Right atrium auricular region (tissue), 2 donors: ENCODE measurements at regions not wholly inside any gene's neighbourhood (a gene's known extent, or its start where the extent isn't known, plus 50 kb on each side); places are given as distances from the start of the nearest gene placed in this dataset.

Experiments
- DNase-seq: peaks from one replicate; pipeline ENCODE4 v3.0.0-alpha.2; 2019; ENCODE audit warnings: low spot score
- H3K27ac ChIP-seq, 2 donors: fragments of 200-600 bp; sonication (generic); 1 replicate in 1 of 2; 2 replicates in 1 of 2; pipeline ENCODE4 v1.5.1; 2016 to 2019
- H3K27me3 ChIP-seq, 2 donors: fragments of 200-600 bp; sonication (generic); one replicate each; pipeline versions ENCODE4 v1.5.1 to v1.6.0; 2017 to 2019
- H3K36me3 ChIP-seq: fragments of 200-600 bp; sonication (generic); one replicate; pipeline ENCODE4 v1.5.1; 2016
- H3K4me1 ChIP-seq, 2 donors: fragments of 200-600 bp; sonication (generic); one replicate each; pipeline versions ENCODE4 v1.5.1 to v1.6.0; 2017 to 2019
- H3K4me3 ChIP-seq, 2 donors: fragments of 200-600 bp; sonication (generic); 1 replicate in 1 of 2; 2 replicates in 1 of 2; pipeline ENCODE4 v1.5.1; 2017 to 2019; ENCODE audit warnings: mild to moderate bottlenecking in 1 of 2, moderate library complexity in 1 of 2
- H3K9me3 ChIP-seq, 2 donors: fragments of 200-600 bp; sonication (generic); one replicate each; pipeline ENCODE4 v1.5.1; 2019
- TF ChIP-seq, protein P1 (sequence below), 2 donors: fragments of 200-600 bp; sonication (generic); IDR thresholded peaks; one replicate each; pipeline ENCODE4 v1.5.1; 2019; ENCODE audit warnings: antibody characterized with exemption in 2 of 2

DNA sequence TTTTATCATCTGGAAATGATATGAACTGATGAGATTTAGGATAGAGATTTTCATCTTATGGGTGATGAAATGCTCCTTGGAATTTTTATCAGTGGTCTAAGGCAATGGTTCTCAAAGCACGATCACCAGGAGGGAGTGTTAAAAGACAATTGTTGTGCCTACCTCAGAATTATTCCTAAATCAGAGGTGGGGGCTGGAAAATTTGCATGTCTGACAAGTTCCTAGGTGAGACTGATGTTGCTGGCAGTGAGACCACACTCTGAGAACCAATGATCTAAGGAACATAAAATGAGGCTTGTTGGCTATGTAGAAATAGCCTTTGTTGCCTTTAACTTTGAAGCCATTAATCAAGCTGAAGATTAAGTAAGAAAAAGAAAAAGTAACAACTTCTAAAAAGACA, 416.6 kb upstream of the AZI2 start:
- no peaks in the 10 kb centered on the region for H3K4me1 ChIP-seq
- no peak overlapping the region for H3K4me3 ChIP-seq
- H3K27ac ChIP-seq, result no peak overlapping the region
- no peak for DNase-seq
- H3K9me3 ChIP-seq, result peaks cover 0 to 11% of the 10 kb centered on the region in 2 donors
- TF ChIP-seq, protein P1, sequence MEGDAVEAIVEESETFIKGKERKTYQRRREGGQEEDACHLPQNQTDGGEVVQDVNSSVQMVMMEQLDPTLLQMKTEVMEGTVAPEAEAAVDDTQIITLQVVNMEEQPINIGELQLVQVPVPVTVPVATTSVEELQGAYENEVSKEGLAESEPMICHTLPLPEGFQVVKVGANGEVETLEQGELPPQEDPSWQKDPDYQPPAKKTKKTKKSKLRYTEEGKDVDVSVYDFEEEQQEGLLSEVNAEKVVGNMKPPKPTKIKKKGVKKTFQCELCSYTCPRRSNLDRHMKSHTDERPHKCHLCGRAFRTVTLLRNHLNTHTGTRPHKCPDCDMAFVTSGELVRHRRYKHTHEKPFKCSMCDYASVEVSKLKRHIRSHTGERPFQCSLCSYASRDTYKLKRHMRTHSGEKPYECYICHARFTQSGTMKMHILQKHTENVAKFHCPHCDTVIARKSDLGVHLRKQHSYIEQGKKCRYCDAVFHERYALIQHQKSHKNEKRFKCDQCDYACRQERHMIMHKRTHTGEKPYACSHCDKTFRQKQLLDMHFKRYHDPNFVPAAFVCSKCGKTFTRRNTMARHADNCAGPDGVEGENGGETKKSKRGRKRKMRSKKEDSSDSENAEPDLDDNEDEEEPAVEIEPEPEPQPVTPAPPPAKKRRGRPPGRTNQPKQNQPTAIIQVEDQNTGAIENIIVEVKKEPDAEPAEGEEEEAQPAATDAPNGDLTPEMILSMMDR (IDR thresholded peaks at IDR 0.05), result no peak
- H3K27me3 ChIP-seq, result no peaks in the 10 kb centered on the region
- no peaks in the 10 kb centered on the region for H3K36me3 ChIP-seq

DNA sequence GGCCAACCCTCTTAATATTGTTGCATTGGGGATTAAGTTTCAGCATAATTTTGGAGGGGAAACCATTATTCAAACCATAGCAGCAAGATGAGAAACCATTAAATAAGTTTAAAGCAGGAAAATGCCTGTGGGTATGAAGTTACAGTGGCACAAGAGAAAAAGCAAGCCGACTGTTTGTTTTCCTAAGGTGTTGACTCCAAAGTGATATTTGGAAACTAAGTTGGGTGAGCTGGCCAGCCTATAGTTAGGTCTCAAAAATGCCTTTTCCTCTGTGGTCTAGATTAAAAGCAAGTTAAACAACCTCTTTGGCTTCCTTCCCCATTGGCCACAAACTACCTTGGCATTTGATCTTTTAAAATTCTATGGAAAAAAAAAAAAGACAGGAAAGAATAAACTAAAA, 419.8 kb upstream of the AZI2 start:
- DNase-seq, result no peak
- Histone ChIP-seq H3K27ac (no peak overlapping the region), H3K27me3 (no peaks in the 10 kb centered on the region), H3K4me3 (no peak overlapping the region), H3K4me1 (no peaks in the 10 kb centered on the region), H3K36me3 (no peaks in the 10 kb centered on the region), H3K9me3 (peaks cover 0 to 25% of the 10 kb centered on the region in 2 donors)
- TF ChIP-seq, protein P1 (IDR thresholded peaks at IDR 0.05), result no peak

DNA sequence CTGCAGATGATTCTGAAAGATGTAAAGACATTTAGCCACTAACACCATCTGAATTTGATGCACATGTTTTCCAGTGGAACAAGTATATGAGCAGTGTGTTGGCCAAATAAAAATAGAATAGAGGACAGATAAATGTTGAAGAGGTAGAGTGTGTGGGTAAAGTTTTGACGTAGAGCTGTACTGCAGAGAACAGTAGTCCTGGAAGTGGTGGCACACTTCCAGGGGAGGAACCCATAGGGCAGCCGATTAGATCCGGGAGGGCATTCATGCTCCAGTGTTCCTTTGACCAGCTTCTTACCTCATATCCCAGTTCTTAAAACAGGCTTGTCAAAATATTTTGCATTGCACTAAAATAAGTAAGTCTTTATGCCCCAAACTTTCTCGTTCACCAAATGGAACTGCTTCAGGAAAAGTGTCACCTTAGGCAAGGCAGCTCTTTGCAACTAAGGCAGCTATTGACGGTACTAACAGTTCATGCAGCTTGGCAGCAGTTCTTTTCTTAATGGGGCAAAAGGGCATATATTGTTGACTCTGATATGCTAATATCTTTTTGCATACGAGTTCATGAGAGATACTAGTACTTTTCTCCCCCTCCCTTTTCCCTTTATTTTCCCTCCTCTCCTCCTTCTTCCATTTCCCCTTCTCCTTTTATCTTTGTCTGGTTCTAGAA, 429.3 kb upstream of the AZI2 start:
- no peaks in the 10 kb centered on the region for H3K27me3 ChIP-seq
- no peaks in the 10 kb centered on the region for H3K4me1 ChIP-seq
- no peak for DNase-seq
- H3K9me3 ChIP-seq, result no peaks in the 10 kb centered on the region
- no peaks in the 10 kb centered on the region for H3K36me3 ChIP-seq
- no peak overlapping the region for H3K27ac ChIP-seq
- H3K4me3 ChIP-seq, result no peak overlapping the region
- TF ChIP-seq, protein P1 (IDR thresholded peaks at IDR 0.05), result no peak

DNA sequence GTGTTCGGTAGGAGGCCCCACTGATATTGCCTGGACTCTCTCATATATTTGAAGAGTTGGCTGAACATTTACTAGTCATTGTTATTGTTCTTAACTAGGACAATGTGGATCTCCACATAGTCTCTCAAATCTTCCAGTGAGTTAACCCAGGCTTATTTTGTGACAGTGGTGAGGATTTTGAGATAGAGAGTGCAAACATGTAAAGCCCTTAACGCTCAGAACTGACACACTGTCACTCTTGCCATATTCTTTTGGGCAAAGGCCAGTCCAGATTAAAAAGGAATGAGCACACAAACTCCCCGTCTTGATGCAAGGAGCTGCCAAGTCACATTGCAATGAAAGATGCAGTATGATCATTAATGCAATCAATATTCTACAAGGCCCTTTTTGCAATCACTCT, 431.9 kb upstream of the AZI2 start:
- H3K27ac ChIP-seq, result no peak overlapping the region
- no peaks in the 10 kb centered on the region for H3K36me3 ChIP-seq
- H3K9me3 ChIP-seq, result no peaks in the 10 kb centered on the region
- H3K4me3 ChIP-seq, result no peak overlapping the region
- no peak for DNase-seq
- no peaks in the 10 kb centered on the region for H3K4me1 ChIP-seq
- no peaks in the 10 kb centered on the region for H3K27me3 ChIP-seq
- TF ChIP-seq, protein P1 (IDR thresholded peaks at IDR 0.05), result no peak

DNA sequence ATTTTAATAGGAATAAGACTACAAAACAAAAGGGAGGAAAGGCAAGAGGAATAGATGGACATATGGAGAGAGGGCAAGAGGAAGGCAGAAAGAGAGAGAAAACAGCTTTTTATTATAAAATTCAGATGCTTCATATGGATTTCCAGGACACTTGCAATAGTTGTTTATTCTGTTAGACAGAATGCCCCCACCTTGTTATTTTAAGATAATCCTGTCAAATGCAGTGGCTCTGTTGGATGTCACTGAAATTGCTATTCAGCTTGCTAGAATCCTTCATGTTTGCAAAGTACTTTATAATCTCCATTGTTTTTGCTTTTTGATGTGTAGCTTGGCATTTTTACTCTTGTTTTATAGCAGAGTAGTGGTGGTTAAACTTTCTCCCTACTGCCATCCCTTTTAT, 432.4 kb upstream of the AZI2 start:
- H3K27ac ChIP-seq, result no peak overlapping the region
- no peak for DNase-seq

More for the DNA sequence above, 432.4 kb upstream of the AZI2 start:
- no peaks in the 10 kb centered on the region for H3K27me3 ChIP-seq
- H3K9me3 ChIP-seq, result no peaks in the 10 kb centered on the region
- no peaks in the 10 kb centered on the region for H3K4me1 ChIP-seq
- H3K36me3 ChIP-seq, result no peaks in the 10 kb centered on the region
- H3K4me3 ChIP-seq, result no peak overlapping the region
- TF ChIP-seq, protein P1 (IDR thresholded peaks at IDR 0.05), result no peak
